HG03575 (cell line): ENCODE measurements at regions not wholly inside any gene's neighbourhood (a gene's known extent, or its start where the extent isn't known, plus 50 kb on each side); places are given as distances from the start of the nearest gene placed in this dataset.
"Not testable (repeated sequence)": the region's sequence is repeated elsewhere in the genome, so short reads cannot be mapped to it uniquely, and the experiment has no call there.

Source experiments
- ATAC-seq: cut with Tn5 transposase; IDR thresholded peaks from one replicate; pipeline ENCODE4 v1.9.1; 2021; ENCODE audit not compliant: unreplicated experiment, insufficient number of reproducible peaks, low FRiP score; ENCODE audit errors: extremely low read depth

DNA sequence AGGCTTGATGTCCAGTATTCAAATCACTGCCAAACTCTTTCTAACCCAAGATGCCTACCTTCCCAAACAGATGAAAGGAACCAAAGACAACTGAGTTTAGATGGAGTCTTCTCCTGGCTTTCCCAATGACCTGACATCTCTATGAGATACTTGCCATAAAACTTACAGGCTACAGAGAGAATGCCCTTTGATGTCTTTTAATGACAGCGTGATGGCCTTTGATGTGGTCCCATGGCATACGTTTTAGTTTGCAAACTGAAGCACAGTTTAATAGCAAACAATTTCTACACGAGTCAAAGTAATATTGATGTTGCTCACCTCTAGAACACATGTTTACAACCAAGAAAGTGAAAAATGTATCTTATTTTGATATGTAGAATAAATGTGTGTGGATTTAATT, 73.2 kb downstream of the ZIC4 start:
- ATAC-seq: no peak

DNA sequence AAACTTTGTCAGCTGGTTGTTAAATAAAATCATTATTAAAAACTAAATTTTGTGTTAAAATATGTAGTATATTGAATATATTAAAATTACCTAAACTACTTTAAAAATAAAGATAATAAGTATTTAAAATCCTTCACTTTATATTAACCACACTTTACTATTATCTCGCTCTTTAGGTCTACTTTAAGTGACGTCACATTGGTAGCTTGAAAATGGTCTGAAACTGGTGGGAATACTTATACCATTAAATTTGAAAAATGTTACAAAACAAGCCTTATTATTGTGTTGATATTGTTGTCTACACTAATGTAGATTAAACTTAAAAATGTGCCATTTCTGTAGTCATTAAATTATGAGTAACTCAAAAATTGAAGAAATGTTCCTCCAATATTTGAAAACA, 77.6 kb downstream of the ZIC4 start:
- ATAC-seq: no peak

DNA sequence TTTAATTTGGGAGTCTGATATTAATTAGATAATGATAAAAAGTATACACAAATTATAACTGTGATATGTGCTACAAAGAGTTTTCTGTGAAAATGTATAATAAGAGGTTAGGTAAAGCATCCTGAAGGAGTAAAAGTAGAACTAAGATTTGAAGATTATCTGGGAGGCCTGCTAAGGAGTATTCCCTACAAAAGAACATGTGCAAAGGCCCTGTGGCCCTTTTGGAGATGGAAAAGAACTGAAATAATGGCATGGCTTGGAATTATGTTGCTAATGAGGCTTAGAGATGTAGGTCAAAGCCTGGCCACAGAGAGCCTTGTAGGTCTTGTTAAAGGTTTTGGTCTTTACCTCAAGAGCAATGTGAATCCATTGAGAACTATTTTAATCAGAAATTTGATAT, 82.0 kb downstream of the ZIC4 start:
- ATAC-seq: no peak

DNA sequence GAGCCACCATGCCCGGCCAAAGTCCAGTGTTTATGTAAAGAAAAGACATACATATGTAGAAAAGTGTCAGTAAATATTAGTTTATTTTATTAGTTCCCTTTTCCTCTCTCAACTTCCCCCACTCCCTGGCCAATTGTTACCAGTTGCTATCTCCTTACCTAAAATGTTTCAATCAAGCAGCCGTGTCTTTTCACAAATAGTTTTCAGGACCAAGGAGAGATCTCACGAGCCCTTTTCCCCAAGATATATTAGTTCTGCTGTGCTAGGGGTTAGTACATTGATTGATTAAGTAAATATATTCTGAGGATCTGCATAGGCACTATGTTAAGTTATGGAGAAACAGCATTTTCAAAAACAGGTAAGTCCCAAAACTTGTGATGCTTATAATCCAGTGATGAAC, 87.4 kb downstream of the ZIC4 start:
- no peak for ATAC-seq

DNA sequence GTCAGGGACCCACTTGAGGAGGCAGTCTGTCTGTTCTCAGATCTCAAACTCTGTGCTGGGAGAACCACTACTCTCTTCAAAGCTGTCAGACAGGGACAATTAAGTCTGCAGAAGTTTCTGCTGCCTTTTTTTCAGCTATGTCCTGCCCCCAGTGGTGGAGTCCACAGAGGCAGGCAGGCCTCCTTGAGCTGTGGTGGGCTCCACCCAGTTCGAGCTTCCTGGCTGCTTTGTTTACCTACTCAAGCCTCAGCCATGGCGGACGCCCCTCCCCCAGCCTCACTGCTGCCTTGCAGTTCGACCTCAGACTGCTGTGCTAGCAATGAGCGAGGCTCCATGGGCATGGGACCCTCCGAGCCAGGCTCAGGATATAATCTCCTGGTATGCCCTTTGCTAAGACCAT, 89.3 kb downstream of the ZIC4 start:
- not testable (repeated sequence) for ATAC-seq

DNA sequence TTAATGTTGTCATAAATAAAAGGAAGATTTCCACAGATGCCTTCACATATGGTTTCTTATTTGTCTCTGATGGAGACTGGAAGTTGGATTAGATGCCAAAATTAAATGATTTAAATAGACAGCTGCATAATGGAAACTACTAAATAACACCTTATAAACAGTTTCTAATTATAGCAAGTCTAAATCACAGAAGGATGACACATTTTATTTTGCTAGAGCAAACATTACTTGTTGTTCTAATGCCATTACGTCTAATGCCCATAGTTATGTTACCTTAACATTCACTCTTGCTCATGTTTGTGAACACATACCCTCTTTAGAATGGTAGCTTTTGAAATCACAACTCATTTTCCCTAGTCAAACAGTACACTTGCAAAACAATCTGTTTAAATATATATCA, 92.8 kb downstream of the ZIC4 start:
- no peak for ATAC-seq

DNA sequence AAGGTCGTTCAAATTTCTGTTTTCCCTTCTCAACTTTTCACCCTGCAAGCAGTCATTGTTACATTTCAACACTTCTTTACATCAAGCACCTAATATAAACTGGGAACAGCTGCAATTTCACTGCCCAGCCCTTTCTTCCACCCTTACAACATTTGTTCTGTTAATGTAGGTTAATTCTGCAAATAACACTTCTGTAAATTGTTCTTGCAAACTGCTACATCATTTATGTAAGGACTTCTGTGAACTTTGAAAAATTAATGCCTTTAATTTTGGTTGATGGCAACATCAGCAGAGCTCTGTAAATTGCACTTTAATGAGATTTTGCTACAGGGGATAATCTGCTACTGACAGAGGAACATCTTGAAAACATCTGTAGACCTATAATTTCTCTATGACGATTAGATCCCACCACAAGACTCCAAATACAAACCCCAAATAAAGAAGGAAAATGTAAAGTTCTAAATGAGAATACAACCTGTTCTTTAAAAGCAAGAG, 93.5 kb downstream of the ZIC4 start:
- ATAC-seq: no peak

DNA sequence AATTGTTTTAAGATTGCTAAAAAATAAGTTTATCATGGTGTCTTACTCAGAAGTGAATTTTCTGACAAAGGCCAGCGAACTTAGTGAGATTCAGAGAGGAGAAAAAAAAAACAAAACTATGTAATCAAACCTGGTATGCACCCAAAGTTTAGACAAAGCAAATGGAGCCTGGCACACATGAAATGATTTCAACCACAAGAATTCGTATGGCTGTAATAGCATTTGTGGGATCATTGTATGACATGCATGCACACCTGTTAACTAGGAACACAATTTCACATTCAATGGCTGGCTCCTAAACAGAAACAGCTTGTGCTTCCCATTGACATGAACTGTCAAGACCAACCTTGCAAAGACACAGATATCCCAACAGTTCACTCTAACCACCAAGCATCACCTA, 94.6 kb downstream of the ZIC4 start:
- no peak for ATAC-seq

DNA sequence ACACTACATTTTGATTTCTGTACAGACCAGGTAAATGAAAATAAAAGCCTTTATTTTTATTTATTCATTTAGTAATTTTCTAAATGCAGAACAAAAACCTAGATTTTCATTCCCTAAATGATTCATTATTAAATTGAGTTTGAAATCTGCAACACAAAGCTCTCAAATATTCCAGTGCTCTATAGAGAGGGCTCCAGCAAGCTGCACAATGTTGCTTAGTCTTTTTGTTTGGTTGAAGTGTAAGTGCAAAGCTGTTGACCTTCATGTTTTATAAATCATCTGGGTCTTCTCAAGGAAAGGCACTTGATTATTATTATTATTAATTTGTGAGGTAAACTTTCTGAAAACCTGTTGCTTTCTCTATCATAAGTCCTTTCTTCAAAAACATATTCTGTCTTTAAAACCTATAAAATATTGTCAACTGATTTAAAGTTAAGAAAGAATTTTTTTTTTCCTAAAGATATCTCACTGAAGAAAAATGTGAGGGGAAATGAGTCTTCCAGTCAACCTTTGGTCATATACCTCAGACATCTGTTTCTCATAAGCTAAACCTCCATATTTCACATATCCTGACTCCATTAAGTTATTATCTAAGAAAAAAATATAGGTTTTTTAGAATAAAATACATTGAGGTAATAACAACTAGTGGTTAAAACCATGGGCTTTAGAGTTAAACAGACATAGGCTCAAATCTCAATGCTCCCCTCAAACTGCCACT, 100.7 kb downstream of the ZIC4 start:
- no peak for ATAC-seq

DNA sequence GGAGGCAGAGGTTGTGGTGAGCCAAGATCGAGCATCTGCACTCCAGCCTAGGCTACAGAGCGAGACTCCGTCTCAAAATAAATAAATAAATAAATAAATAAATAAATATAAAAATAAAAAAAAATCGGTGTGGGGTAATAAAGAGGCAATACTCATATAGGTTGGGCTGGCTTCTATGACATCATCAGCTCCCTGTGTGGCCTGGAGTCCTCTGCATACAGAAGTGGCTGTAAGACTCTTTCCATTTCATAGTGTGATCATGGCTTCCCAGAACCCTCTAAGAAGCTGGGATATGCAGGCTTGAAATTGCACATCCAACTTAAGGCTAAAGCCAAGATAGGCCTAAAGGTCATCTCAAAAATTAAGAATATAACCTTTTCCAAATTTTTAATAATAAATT, 101.6 kb downstream of the ZIC4 start:
- ATAC-seq: no peak

DNA sequence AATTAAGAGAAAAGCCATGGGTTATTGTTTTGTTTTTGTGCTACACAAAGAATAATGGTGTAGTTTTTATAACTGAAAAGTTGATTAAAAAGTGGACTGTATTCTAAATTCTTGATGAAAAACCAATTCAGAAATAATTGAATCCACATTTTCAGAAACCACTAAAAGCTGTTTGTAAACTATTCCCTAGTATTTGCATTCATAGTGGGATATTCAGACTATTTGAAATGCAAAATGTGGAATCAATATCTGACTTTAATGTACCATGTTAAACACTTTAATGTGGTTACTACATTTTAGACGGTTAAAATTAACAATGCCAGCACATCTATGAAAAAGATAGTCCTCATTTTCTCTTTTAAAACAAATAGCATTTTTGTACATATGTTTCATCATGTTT, 104.6 kb downstream of the ZIC4 start:
- ATAC-seq: no peak

DNA sequence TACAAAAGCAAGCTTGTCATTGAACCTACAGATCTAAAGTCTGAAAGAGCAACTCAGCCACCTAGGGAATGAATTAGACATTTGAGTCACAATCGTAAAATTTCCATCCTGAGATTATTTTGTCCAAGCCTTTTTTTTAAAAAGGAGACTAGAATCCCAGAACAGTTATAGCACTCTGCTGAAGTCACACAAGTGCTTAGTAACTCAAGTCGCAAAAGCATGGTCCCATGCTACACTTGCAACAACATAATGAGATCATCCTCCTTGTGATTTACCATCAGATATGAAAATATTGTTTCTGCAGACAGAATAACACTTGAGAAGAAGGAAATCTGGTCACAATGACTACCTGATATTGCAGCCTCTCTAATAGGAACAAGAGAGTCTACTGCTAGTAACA, 106.7 kb downstream of the ZIC4 start:
- no peak for ATAC-seq

DNA sequence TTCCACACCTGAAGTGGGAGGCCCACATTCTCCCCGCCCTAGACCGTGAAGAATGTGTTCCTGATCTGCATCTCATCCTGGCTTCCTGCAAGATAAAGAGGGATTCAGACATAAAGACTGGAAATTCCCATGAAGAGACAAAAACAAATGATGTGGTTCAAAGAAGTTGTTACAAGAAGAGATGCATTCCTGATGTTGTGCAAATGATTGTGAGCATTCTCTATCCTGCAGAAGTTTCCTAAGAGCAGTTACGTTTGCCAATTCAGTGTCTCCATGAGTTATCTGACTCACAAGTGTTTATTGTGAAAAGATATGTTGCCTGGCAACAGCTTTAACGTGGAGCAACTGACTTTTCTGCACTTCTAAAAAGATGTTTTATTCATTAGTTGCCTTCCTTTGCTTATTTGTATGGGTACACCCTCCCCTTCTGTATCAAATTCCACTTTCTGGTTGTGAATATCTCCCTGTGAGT, 107.8 kb downstream of the ZIC4 start:
- no peak for ATAC-seq

DNA sequence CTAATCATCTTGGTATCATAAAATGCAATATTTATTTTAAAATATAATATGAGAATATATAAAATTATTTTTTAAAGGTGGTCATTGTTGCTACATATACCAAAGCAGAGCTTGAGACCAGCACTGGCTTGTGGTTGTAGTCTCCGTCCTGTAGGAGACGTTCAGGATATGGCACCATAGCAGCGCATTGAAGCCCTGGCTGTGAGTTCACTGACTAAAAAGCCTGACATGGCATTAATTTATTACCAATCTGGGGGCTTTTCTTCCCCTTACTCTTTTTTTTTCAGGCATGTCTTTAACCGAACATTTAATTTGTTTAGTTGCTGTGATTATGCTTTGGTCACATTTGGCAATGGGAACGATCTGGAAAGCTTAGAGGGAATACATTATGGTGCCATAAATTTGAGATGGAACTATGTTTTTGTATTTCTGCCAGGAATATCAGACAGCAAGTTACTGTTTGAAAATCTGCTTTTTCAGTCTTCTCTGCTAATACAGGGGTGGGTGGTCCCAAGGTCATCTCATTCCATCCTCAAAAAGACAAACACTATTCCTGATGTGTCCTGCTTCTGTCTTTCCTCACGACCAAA, 108.5 kb downstream of the ZIC4 start:
- no peak for ATAC-seq

DNA sequence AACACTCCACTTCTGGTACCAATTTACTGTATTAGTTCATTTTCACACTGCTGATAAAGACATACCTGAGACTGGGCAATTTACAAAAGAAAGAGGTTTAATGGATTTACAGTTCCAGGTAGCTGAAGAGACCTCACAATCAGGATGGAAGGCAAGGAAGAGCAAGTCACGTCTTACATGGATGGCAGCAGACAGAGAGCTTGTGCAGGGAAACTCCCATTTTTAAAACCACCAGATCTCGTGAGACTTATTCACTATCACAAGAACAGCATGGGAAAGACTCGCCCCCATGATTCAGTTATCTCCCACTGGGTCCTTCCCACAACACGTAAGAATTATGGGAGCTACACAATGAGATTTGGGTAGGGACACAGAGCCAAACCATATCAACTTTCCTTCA, 119.0 kb downstream of the ZIC4 start:
- not testable (repeated sequence) for ATAC-seq

DNA sequence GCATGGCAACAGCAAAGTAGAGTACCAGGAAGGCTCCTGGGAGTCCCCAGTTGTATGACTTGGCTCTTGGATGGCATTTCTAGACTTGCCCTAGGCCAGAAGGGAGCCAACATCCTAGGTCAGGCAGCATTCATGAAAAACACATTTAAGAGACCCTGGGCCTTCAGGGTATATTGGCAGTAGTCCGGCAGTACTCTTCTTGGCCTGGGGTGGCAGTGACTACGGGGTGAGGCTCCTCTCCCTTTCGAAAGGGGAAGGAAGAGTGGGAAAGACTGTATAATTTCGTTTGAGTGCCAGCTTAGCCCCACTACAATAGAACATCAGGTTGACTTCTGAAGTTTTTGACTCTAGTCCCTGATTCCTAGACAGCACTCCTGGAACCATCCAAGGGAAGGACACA, 136.4 kb downstream of the ZIC4 start:
- ATAC-seq: no peak

DNA sequence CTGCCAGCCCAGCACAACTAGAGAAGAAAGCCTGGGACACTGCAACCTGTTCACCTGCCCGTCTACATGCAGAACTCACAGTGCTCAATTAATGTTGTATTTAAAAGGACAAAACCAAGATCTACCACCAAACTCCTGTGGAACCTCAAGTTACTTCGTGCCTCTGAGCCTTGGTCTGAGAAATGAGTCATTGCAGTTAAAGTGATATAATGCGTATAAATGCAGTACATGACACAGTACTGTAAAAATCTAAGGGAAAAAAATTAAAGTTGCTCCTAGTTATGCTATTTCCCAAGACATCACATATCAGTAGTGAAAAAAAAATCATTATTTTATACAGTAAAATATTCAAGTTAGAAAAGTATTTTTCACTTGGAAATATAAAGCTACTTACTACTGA, 138.9 kb downstream of the ZIC4 start:
- no peak for ATAC-seq

DNA sequence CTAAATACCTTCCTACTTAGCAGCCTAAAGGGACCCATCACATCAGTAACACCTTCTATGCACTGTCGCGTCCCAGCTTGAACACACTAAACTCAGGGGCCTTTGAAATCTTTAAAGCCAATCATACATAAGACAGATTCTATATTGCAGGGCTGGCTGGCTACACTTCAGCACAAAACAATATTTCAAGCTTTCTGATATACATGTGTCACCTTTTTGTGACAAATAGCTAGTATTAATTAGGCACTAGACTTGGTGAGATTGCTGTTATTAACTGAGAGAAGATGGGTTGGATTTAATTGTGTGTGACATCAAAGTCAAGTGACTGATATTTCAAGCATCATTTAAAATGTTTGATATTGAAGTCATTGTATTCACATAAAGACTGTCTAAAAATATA, 148.4 kb downstream of the ZIC4 start:
- ATAC-seq: no peak

DNA sequence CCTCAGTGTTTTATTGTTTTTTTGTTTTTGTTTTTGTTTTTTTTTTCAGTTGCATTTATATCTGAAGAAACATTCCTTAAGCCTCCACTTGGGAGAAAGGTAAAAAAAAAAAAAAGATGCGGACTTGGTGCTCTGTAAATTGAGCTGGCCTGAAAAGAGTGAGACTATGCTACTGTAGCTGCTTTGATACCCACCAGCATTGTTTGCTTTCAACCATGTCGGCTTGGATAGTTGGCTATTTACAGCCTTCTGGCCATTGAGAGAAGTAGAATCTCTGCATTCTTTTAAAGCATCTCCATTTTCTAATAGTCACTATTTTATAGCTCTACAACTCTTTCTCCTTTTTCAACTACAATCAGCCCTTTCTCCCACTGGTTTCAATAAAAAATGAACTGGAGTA, 149.6 kb downstream of the ZIC4 start:
- ATAC-seq: no peak

DNA sequence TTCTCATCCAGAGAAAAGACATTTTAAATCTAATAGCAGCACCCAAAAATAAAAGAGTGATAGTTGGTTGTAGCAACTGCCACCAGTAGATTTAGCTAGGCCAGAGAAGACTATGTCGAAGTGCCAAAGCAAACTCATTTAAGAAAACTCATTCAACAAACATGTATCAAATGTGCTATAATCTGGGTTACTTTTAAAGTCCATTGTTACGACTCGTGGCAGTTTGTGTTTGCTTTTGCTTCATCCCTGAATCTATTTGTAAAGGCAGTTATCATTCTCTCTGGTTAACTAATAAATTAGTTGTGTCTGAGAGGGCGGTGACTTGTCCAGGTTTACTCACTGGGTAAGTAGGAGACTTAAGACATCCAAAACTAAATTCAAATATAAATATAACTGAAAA, 159.4 kb downstream of the ZIC4 start:
- no peak for ATAC-seq

DNA sequence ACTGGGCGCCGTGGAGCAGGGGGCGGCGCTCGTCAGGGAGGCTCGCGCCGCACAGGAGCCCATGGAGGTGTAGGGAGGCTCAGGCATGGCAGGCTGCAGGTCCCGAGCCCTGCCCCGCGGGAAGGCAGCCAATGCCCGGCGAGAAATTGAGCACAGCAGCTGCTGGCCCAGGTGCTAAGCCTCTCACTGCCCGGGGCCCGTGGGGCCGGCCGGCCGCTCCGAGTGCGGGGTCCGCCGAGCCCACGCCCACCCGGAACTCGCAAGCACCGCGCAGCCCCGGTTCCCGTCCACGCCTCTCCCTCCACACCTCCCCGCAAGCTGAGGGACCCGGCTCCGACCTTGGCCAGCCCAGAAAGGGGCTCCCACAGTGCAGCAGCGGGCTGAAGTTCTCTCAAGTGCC, 160.7 kb downstream of the ZIC4 start:
- not testable (repeated sequence) for ATAC-seq
